GM21723 (cell line): ENCODE measurements at regions not wholly inside any gene's neighbourhood (a gene's known extent, or its start where the extent isn't known, plus 50 kb on each side); places are given as distances from the start of the nearest gene placed in this dataset.

Experiments used
- ATAC-seq: cut with Tn5 transposase; IDR thresholded peaks from one replicate; pipeline ENCODE4 v1.9.1; 2021; ENCODE audit warnings: mild to moderate bottlenecking, moderate library complexity; ENCODE audit not compliant: unreplicated experiment

GRCh38 chr2:47620770-47621437 is 50.1 kb upstream of the KCNK12 start:
- no peak for ATAC-seq
